Stimulated activated effector memory CD8-positive, alpha-beta T cell treated with anti-CD3 and anti-CD28 coated beads, Interleukin-12 subunit alpha, Interleukin-12 subunit beta, amount 100 ng/mL, for 72 hours (primary cell): ENCODE measurements at regions not wholly inside any gene's neighbourhood (a gene's known extent, or its start where the extent isn't known, plus 50 kb on each side); places are given as distances from the start of the nearest gene placed in this dataset.

Experiments
- ATAC-seq: fragments of 150-1000 bp; cut with Tn5 transposase; 2 replicates; pipeline ENCODE4 v1.10.0; 2021
- DNase-seq, 2 donors: peaks; one replicate each; pipeline ENCODE4 v3.0.0; 2021 to 2022; ENCODE audit warnings: low spot score in 2 of 2
- H3K27ac Mint-ChIP-seq: one replicate; pipeline ENCODE4 v1.8.0; 2022; ENCODE audit warnings: mild to moderate bottlenecking, mixed read lengths
- H3K36me3 Mint-ChIP-seq: one replicate; pipeline ENCODE4 v1.8.0; 2022; ENCODE audit warnings: mild to moderate bottlenecking, mixed read lengths
- H3K4me1 Mint-ChIP-seq: one replicate; pipeline ENCODE4 v1.8.0; 2022; ENCODE audit warnings: mixed read lengths
- H3K4me3 Mint-ChIP-seq: one replicate; pipeline ENCODE4 v1.8.0; 2022; ENCODE audit warnings: mild to moderate bottlenecking, mixed read lengths
- H3K9me3 Mint-ChIP-seq: one replicate; pipeline ENCODE4 v1.8.0; 2022; ENCODE audit warnings: mixed read lengths

DNA sequence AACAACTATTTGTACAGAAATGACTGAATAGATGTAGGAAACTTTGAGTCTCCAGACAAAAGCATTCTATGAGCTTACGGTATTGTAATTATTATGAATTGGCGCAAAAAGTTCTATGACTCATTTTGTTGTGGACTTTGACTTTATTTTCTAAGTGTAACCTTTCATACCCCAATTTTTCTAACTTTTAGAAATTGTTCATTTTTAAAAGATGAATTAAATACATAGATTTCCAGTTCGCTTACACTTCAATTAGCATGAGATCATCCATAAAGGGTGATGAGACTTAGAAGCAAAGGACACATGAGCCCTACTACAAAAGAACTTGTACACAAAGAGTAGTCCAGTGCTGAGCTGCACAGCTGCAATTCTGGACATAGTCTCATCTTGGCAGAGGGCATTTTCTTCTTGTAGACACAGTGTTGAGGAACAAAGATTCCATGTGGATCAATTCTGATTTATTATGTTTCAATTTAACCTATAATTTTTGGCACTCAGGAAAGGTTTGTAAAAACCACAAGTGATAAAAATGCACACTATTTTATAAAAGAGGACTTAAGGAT is 431.1 kb downstream of the LRRIQ3 start:
- no peak overlapping the region for H3K27ac Mint-ChIP-seq

DNA sequence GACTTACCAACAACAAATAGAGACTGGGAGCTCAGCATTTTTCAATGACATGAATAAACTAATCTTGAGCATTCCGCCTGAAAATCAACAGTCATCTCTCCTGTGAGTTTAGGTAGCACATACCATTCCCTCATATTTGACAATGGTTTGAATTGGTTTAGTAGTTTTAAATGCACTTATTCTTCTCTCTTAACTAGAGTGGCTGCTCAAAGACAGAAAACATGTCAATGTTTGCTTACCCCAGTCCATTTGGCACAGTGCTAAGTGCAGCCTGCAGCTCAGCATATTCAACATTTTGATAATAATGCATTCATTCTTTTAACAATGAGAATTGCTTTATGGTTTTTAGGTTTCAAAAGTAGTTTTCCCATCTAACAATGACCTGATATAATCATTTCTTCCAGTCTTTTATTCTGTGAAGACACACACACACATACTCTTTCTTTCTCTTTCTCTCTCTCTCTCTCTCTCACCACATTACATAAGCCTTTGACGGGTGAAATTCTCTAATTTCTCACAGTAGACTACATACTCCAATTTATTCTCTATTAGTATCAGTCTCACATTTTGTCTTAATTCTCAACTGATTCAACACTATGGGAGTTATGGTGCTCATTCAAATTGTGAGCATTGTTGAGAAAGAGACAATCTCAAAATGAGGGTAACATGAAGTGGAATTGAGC is 432.3 kb downstream of the LRRIQ3 start:
- Mint-ChIP-seq H3K36me3 (no peaks in the 10 kb centered on the region), H3K9me3 (peaks cover 12% of the 10 kb centered on the region), H3K27ac (no peak overlapping the region), H3K4me1 (no peaks in the 10 kb centered on the region), H3K4me3 (no peak overlapping the region)
- ATAC-seq (no peak), DNase-seq (no peak)

More for the DNA sequence above, 431.1 kb downstream of the LRRIQ3 start:
- no peak overlapping the region for H3K4me3 Mint-ChIP-seq
- DNase-seq = no peak
- no peaks in the 10 kb centered on the region for H3K36me3 Mint-ChIP-seq
- no peak for ATAC-seq
- H3K9me3 Mint-ChIP-seq = peaks cover 12% of the 10 kb centered on the region
- H3K4me1 Mint-ChIP-seq = no peaks in the 10 kb centered on the region

DNA sequence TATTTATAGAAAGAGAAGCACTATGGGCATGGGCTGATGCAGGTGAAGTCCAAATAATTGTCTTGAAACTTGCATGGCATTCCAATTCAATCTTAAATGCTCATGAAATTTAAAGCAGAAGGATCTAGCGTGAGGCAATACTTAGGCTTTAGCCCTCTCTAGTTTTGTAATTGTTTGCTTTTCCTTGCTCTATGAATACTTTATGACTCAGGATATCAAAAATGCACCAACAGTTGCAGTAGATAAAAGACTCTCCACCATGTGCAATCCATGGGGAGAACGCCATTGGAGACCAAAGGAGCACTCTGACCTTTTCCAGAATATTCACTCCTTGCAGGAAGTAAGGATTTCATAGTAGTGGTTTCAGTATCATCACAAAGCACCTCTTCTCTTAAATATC is 436.4 kb downstream of the LRRIQ3 start:
- peaks cover 17% of the 10 kb centered on the region for H3K9me3 Mint-ChIP-seq
- ATAC-seq (no peak), DNase-seq (no peak)
- H3K4me3 Mint-ChIP-seq = no peak overlapping the region
- H3K27ac Mint-ChIP-seq = no peak overlapping the region
- H3K4me1 Mint-ChIP-seq = no peaks in the 10 kb centered on the region
- no peaks in the 10 kb centered on the region for H3K36me3 Mint-ChIP-seq

DNA sequence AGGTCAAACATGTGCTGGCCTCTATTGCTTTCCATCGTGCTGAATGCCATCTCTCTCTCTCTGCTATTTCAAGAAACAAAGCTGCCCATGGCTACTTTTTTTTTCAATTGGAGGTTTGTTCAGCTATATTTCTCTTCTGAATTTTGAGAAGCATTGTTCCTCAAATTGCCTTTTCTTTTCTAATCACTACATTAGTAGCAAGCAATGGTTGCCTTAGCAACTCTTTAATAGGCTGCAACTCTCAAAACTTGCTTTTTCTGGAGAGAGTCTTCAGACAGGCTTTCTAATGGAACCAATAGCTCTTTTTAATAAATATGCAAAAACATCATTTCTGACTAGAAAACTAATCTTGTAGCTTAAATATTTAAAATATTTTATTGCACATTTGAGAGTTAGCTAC is 439.0 kb downstream of the LRRIQ3 start:
- Mint-ChIP-seq H3K27ac (no peak overlapping the region), H3K4me1 (no peaks in the 10 kb centered on the region), H3K9me3 (peaks cover 14% of the 10 kb centered on the region), H3K36me3 (no peaks in the 10 kb centered on the region), H3K4me3 (no peak overlapping the region)
- no peak for DNase-seq
- no peak for ATAC-seq

DNA sequence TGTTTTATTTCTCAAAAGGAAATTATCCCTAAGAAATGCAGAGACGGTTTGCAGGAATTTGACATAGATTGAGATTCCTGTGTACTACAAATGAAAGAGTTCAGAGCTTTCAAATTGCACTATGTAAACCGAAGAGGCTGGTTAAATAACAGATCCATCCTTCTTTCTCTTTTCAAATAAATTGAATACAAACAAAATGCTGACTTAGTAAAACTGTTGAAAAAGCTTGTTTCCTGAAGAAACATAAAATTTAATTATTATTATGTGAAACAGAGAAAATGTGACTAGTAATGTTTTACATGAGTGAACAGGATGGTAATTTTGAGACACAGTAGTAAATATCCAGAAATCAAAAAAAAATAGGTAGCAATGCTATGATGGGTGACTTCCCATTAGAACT is 441.2 kb downstream of the LRRIQ3 start:
- ATAC-seq = no peak
- peaks cover 7% of the 10 kb centered on the region for H3K9me3 Mint-ChIP-seq
- H3K4me1 Mint-ChIP-seq = no peaks in the 10 kb centered on the region
- DNase-seq = no peak
- H3K4me3 Mint-ChIP-seq = no peak overlapping the region
- no peaks in the 10 kb centered on the region for H3K36me3 Mint-ChIP-seq
- H3K27ac Mint-ChIP-seq = no peak overlapping the region

DNA sequence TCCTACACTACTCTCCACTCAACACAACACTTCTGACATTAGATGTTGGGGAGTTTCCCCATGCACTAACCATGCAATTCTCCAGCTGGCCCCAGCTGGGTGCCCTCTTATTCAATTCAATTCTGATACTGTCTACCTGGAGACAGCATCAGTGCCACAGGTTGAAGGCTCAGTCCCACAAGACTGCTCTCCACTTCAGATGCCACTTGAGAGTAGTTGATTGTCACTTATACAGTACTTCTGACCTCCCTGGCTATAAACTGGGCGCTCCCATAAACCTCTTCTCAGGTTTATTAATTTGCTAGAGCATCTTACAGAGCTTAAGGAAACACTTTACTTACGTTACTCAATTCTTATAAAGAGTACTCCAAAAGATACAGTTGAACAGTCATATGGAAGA is 442.3 kb downstream of the LRRIQ3 start:
- H3K36me3 Mint-ChIP-seq = no peaks in the 10 kb centered on the region
- ATAC-seq = no peak
- H3K9me3 Mint-ChIP-seq = peaks cover 11% of the 10 kb centered on the region
- H3K4me1 Mint-ChIP-seq = no peaks in the 10 kb centered on the region
- H3K27ac Mint-ChIP-seq = no peak overlapping the region
- no peak overlapping the region for H3K4me3 Mint-ChIP-seq
- no peak for DNase-seq

DNA sequence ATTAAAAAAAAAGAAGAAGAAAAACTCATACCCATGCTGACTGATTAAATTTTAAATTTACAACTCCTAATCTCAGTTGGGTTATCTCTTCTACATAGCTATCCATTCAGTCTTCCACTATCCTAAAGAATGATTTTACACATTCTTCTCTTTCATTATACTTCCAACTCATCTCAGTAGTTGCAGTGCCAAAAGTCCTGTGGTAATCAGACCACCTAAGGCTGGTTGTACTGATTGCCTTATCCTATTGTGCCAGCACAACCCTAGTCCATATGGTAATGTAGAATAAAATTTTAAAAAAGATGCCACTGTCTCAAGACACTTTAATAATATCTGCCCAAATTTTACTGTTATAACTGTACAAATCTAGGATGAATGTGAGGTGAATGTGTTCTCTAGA is 448.0 kb downstream of the LRRIQ3 start:
- Mint-ChIP-seq H3K9me3 (peaks cover 21% of the 10 kb centered on the region), H3K36me3 (no peaks in the 10 kb centered on the region), H3K4me1 (no peaks in the 10 kb centered on the region), H3K27ac (no peak overlapping the region), H3K4me3 (no peak overlapping the region)
- ATAC-seq (no peak), DNase-seq (no peak)

DNA sequence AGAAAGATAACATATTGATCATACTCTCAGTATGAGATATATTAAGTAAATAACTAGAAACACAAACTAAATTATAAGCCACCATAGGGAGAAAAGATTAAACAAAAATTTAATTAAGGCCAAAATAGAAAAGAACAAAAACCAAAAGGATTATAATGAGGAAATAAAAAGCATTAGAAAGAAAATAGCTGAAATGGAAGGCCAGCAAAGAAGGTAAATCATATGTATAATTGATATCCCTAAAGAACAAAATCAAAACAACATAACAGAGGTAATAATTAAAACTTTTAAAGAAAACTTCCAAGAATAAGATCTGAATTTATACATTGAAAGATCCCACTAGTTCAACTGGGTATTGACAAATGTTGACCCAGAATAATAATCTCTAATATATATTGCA is 453.0 kb downstream of the LRRIQ3 start:
- Mint-ChIP-seq H3K36me3 (no peaks in the 10 kb centered on the region), H3K4me3 (no peak overlapping the region), H3K9me3 (peaks cover 28% of the 10 kb centered on the region), H3K27ac (no peak overlapping the region), H3K4me1 (no peaks in the 10 kb centered on the region)
- no peak for ATAC-seq
- no peak for DNase-seq

DNA sequence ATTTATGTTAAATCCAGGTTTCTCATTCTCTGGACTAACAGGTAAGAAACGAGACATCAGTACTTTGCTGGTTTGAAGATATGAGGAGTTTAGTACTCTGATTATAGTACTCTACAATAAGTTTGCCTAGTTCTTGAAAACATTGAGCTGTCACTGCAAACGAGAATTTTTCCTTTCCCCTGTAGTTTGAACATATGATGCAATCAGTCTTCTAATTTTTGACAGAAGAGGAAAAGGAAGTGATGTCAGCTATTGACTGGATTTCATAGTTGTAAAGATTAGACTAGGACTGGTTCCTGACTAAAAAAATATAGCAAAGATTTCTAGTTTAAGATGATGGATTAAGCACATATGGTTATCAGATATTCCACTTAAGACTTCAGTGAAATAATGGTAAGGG is 461.9 kb downstream of the LRRIQ3 start:
- peaks cover 7% of the 10 kb centered on the region for H3K9me3 Mint-ChIP-seq
- H3K4me1 Mint-ChIP-seq = no peaks in the 10 kb centered on the region
- H3K36me3 Mint-ChIP-seq = no peaks in the 10 kb centered on the region
- ATAC-seq (no peak), DNase-seq (no peak)
- H3K4me3 Mint-ChIP-seq = no peak overlapping the region
- no peak overlapping the region for H3K27ac Mint-ChIP-seq

DNA sequence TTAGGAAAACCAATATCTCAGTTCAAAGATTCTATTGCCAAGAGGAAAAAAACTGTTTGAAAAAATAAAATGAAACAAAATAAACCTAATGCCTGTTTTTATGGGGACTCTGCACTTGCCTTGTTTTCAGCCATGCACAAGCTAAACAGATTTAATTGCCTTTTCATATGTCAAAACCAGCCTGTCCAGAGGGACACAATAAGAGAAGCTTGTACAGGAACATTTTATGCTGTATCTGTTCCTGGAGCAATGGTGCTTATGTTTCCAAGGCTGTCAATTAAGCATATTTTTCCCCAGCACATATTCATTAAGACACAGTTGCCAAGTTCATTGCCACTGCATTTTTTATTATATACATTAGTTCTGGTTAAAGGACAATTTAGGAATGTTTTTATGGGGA is 470.9 kb downstream of the LRRIQ3 start:
- H3K4me3 Mint-ChIP-seq = no peak overlapping the region
- ATAC-seq = no peak
- peaks cover 7% of the 10 kb centered on the region for H3K9me3 Mint-ChIP-seq

DNA sequence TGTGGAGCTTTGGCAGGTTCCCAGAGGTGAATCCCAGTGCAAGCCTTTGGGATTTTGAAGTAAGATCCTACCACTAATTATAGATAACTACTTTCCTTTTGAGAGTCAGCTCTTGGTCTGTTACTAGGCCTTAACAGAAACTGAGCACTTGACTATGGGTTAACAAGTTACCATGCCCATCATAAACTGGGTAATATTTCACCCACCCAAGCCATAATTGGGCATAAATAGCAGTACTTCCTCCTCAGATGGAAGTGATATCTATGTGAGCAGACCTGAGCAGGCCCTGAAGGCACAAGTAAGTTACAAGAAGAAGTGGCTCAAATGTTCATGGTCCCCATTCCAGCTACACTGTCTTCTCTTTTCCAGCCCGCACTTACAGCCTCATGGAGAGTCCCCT is 475.9 kb downstream of the LRRIQ3 start:
- no peaks in the 10 kb centered on the region for H3K4me1 Mint-ChIP-seq
- DNase-seq = no peak
- peaks cover 12% of the 10 kb centered on the region for H3K9me3 Mint-ChIP-seq
- no peak overlapping the region for H3K4me3 Mint-ChIP-seq
- no peaks in the 10 kb centered on the region for H3K36me3 Mint-ChIP-seq
- no peak for ATAC-seq
- no peak overlapping the region for H3K27ac Mint-ChIP-seq

More for the DNA sequence above, 470.9 kb downstream of the LRRIQ3 start:
- DNase-seq = no peak
- Mint-ChIP-seq H3K36me3 (no peaks in the 10 kb centered on the region), H3K27ac (no peak overlapping the region), H3K4me1 (no peaks in the 10 kb centered on the region)

DNA sequence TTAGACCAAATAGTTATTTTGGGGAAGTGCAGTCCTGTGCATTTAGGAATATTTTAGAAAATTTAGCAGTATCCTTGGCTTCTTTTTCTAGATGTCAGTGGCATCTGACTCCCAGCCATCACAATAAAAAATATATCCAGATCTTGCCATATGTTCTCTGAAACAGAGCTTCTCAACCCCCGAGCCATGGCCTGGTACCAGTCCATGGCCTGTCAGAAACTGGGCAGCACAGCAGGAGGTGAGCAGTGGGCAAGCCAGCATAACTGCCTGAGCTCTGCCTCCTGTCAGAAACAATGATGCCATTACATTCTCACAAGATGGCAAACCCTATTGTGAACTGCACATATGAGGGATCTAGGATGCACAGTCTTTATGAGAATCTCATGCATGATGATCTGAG is 480.0 kb downstream of the LRRIQ3 start:
- ATAC-seq = no peak
- Mint-ChIP-seq H3K27ac (no peak overlapping the region), H3K4me1 (no peaks in the 10 kb centered on the region), H3K36me3 (no peaks in the 10 kb centered on the region), H3K9me3 (peaks cover 23% of the 10 kb centered on the region), H3K4me3 (no peak overlapping the region)
- DNase-seq = no peak

DNA sequence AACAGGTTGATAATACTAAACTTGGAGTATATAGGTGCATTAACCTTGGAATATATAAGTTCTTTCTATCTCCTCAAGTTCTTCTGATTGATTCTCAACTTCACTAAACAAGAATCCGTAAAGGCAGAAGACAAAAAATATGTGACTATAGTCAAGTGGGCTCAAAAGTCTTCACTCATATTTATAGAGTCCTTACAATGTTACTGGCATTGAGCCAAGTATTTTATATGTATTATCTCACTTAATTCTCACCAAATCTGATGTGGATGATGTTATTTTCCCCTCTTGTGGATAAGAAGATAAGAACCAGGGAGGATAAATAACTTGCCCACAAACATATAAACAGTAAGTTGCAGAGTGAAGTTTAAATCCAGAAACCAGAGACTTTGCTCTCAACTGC is 486.9 kb downstream of the LRRIQ3 start:
- Mint-ChIP-seq H3K27ac (no peak overlapping the region), H3K4me1 (no peaks in the 10 kb centered on the region), H3K4me3 (no peak overlapping the region), H3K36me3 (no peaks in the 10 kb centered on the region), H3K9me3 (peaks cover 9% of the 10 kb centered on the region)
- ATAC-seq = no peak
- no peak for DNase-seq

DNA sequence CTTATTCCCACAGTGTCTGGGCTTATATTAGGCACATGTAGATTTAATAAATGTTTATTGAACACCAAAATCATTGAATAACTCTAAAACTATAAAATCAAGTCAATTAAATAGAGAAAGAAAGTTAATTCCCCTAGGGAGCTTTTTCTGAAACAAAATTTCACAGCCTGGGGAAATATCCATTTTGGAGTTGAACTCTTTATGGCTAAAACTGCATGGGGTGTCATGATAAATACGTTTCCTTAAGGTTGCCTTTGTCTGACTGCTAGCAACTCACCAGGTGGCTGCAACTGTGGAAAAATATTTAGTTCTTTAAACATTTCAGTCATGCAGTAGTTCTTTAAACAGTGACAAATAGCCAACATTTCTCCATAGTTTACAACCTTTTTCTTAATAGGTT is 496.1 kb downstream of the LRRIQ3 start:
- Mint-ChIP-seq H3K36me3 (no peaks in the 10 kb centered on the region), H3K4me3 (no peak overlapping the region), H3K9me3 (peaks cover 5% of the 10 kb centered on the region), H3K27ac (no peak overlapping the region), H3K4me1 (no peaks in the 10 kb centered on the region)
- DNase-seq (no peak), ATAC-seq (no peak)

DNA sequence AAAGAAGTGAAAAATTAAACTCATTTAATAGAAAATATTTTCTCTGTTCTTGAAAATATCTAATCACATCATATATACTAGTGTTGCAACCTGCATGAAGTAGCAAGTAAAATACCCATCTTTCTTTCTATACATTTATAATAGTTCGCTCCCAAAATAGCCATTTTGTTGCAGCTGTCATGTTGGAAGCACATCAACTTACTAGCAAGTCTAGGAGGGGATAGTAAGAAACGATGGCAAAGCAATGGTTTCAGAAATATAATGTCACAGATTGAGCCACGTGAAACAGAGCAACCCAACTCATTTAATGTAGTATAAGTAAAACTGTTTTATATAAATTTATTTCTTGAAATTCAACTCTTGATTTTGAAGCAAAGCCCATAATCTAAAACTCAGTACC is 521.8 kb downstream of the LRRIQ3 start:
- Mint-ChIP-seq H3K27ac (no peak overlapping the region), H3K36me3 (no peaks in the 10 kb centered on the region), H3K4me3 (no peak overlapping the region), H3K9me3 (peaks cover 10% of the 10 kb centered on the region), H3K4me1 (no peaks in the 10 kb centered on the region)
- DNase-seq (no peak), ATAC-seq (no peak)

DNA sequence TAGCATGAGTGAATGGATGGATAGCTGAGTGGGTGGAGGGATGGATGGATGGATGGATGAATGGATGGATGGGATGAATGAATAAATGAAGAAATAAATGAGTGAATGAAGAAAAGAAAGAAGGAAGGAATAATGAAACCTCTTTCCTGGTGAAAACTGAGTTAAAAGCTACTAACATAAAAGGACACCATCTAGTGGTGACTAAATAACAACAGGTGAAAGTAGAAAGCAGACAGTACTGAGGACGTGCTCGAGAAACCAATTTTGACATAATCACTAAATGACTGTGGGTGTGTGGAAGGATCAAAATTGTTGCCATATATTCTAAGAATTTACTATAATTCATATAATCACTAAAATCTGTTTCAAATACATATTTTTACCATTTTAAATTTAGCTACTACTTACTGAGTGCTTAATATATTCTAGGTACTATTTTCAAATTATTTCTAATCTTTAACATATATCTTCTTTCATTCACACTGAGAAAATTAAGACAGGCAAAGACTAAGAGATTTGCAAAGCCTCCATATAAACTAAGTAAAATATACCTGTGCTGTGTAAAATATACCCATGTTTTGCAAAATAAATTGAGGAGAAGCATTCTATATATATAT is 522.9 kb downstream of the LRRIQ3 start:
- Mint-ChIP-seq H3K9me3 (peaks cover 10% of the 10 kb centered on the region), H3K27ac (no peak overlapping the region), H3K4me3 (no peak overlapping the region), H3K4me1 (no peaks in the 10 kb centered on the region), H3K36me3 (no peaks in the 10 kb centered on the region)
- ATAC-seq (no peak), DNase-seq (no peak)
